C4-2B (cell line): ENCODE measurements at regions not wholly inside any gene's neighbourhood (a gene's known extent, or its start where the extent isn't known, plus 50 kb on each side); places are given as distances from the start of the nearest gene placed in this dataset.

Source experiments
- H3K27ac ChIP-seq: fragments of 450-650 bp; 2 replicates; pipeline ENCODE4 v1.5.1; 2017
- ZFX ChIP-seq: fragments of 450-650 bp; IDR thresholded peaks from 2 replicates; pipeline ENCODE4 v1.6.1; 2017
- TF ChIP-seq, protein P1 (sequence below): fragments of 450-650 bp; conservative IDR thresholded peaks from 2 replicates; pipeline ENCODE4 v1.5.1; 2017; ENCODE audit warnings: mild to moderate bottlenecking

GRCh38 chr11:71118671-71119250, 133.6 kb downstream of the SHANK2 start:
- TF ChIP-seq, protein P1, sequence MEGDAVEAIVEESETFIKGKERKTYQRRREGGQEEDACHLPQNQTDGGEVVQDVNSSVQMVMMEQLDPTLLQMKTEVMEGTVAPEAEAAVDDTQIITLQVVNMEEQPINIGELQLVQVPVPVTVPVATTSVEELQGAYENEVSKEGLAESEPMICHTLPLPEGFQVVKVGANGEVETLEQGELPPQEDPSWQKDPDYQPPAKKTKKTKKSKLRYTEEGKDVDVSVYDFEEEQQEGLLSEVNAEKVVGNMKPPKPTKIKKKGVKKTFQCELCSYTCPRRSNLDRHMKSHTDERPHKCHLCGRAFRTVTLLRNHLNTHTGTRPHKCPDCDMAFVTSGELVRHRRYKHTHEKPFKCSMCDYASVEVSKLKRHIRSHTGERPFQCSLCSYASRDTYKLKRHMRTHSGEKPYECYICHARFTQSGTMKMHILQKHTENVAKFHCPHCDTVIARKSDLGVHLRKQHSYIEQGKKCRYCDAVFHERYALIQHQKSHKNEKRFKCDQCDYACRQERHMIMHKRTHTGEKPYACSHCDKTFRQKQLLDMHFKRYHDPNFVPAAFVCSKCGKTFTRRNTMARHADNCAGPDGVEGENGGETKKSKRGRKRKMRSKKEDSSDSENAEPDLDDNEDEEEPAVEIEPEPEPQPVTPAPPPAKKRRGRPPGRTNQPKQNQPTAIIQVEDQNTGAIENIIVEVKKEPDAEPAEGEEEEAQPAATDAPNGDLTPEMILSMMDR, result no peak
- TF ChIP-seq ZFX, result no peak
- H3K27ac ChIP-seq, result no peak overlapping the region

GRCh38 chr11:71117311-71117710, 135.1 kb downstream of the SHANK2 start:
- TF ChIP-seq, protein P1, result no peak
- TF ChIP-seq ZFX, result no peak
- no peak overlapping the region for H3K27ac ChIP-seq

DNA sequence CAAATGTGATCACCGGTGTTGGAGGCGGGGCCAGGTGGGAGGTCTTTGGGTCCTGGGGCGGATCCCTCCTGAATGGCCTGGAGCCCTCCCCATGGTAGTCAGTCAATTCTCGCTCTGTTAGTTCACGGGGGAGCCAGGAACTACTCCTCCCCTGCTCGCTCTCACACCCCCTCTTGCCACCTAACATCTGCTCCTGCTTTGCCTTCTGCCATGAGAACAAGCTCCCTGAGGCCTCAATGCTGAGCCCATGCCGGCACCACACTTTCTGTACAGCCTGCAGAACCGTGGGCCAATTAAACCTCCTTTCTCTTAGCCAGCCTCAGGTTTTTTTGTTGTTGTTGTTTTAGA, 135.7 kb downstream of the SHANK2 start:
- TF ChIP-seq, protein P1, result no peak
- TF ChIP-seq ZFX, result no peak
- no peak overlapping the region for H3K27ac ChIP-seq

DNA sequence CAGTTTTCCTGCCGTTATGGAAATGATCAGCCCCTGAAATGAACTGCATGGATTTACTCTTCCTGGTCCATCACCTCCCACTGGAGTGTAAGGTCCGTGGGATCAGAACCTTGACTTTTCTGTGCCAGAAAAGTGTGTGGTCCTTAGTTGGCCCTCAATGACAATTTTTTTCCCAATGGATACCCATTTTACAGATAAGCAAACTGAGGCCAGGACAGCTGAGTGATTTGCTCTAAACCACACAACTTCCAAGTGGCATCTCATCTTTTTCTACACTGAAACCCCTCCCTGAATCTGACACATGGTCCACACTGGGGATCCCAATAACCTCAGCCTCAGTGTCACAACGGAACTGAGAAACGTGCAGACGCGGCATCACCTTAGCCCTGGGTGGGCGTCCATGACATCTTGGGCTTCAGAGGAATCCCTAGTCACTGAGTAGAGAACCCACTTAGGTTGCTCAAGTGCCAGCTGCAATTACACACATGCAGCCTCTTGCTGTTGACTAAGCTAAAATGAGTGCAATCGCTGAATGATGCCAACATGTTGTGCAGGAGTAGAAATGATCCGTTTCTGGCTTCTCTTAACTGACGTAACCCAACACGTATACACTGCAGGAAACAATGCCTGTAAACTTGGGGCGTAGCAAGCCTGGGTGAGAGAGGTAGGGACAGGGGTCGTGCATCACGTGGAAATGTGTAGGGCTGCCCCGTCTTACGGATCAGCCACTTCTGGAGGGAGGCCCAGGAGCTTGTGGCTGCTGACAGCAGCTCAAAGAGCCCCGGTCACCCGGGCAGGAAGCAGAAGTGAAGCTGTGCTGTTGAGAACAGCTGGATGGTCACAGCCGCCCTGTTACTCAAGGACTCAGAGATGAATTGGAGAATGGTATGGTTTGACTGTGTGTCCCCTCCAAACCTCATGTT, 136.3 kb downstream of the SHANK2 start:
- no peak overlapping the region for H3K27ac ChIP-seq
- TF ChIP-seq, protein P1, result no peak
- no peak for TF ChIP-seq ZFX

- TF ChIP-seq ZFX, result no peak
- TF ChIP-seq, protein P1, result no peak
- peak overlapping the region; percentile 71 for H3K27ac ChIP-seq
Observed at GRCh38 chr11:71114124-71114851, 138.1 kb downstream of the SHANK2 start.

DNA sequence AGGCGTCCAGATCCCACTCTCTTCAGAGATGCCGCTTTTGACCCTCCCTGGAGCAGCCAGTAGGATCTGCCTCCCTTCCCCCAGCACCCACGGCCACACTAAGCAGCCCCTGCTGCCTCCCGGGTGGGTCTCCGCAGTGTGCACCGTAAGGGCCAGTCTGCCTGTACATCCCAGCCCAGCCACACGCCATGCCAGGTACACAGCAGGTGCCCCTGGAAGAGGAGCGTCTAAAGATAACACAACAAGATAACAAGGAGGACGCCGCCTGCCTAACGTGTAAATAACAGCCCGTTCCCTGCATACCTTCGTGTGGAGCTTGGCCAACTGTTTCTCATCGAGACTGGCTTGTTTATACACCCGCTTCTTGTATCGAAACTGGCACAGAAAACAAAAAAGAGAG, 139.4 kb downstream of the SHANK2 start:
- TF ChIP-seq ZFX, result no peak
- TF ChIP-seq, protein P1, result no peak
- H3K27ac ChIP-seq, result peak overlapping the region; percentile 71

DNA sequence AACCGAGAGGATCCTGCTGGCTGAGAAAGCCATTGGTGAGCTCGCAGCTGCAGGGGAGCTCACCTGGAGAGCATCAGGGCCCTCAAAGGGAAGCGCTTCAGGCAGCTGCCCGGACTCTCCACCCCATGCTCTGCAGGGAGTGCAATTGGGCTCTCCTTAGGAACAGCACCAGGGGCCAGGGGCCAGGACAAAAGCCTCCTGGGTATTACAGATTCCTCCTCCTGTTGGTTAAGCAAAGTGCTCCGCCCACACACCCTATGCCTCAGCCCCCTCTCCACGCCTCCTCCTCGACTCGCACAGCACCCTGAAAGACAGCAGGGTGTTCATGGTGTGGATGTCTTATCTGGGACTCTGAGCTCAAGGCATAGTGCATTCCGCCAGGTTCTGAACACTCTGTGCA, 139.9 kb downstream of the SHANK2 start:
- TF ChIP-seq ZFX, result no peak
- TF ChIP-seq, protein P1, result no peak
- H3K27ac ChIP-seq, result peak overlapping the region; percentile 71
